Neural progenitor cell (in vitro differentiated cells): ENCODE measurements at regions not wholly inside any gene's neighbourhood (a gene's known extent, or its start where the extent isn't known, plus 50 kb on each side); places are given as distances from the start of the nearest gene placed in this dataset.

Experiments used
- EZH2 ChIP-seq: fragments of 200-600 bp; sonication (generic); IDR thresholded peaks from 2 replicates; pipeline ENCODE4 v1.6.1; 2017; ENCODE audit warnings: antibody characterized with exemption, mild to moderate bottlenecking, moderate library complexity
- TF ChIP-seq, protein P1 (sequence below): fragments of 200-600 bp; sonication (generic); IDR thresholded peaks from 2 replicates; pipeline ENCODE4 v1.5.1; 2017; ENCODE audit warnings: antibody characterized with exemption, mild to moderate bottlenecking

DNA sequence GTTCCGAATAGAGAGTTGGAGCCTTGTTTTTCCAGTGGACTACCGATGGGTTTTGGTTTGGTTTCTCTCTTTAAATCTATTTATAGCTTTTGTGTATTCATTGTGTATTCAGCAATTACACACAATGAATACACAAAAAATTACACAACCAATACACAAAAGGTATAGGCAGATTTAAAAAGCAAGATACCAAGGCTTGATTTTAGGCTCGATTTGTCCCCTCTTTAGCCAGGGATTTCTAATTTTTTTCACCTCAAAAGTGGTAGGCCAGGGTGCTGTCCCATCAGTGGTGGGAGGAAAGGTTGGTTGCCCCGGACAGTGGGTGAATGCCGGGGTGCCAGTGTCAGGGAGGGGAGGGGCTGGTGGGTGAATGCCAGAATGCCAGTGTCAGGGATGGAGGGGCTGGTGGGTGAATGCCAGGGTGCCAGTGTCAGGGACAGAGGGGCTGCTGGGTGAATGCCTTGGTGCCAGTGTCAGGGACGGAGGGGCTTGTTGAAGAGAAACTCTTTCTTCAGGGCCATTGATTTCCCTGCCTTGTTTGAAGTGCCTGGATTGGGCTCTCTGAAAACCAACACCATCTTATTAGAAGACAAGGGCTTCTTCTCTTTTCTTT, 186.2 kb downstream of the GOLGA6L6 start:
- no peak for TF ChIP-seq EZH2
- TF ChIP-seq, protein P1, sequence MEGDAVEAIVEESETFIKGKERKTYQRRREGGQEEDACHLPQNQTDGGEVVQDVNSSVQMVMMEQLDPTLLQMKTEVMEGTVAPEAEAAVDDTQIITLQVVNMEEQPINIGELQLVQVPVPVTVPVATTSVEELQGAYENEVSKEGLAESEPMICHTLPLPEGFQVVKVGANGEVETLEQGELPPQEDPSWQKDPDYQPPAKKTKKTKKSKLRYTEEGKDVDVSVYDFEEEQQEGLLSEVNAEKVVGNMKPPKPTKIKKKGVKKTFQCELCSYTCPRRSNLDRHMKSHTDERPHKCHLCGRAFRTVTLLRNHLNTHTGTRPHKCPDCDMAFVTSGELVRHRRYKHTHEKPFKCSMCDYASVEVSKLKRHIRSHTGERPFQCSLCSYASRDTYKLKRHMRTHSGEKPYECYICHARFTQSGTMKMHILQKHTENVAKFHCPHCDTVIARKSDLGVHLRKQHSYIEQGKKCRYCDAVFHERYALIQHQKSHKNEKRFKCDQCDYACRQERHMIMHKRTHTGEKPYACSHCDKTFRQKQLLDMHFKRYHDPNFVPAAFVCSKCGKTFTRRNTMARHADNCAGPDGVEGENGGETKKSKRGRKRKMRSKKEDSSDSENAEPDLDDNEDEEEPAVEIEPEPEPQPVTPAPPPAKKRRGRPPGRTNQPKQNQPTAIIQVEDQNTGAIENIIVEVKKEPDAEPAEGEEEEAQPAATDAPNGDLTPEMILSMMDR = no peak
